Activated T-helper 1 cell treated with anti-CD3 and anti-CD28 coated beads, Interleukin-12 subunit alpha, Interleukin-12 subunit beta, Interleukin-2, Interleukin-4 antibody, amounts not matched to agents 30 ng/mL and 10 ng/mL and 1 ng/mL, durations not matched to agents 14 hours and 24 hours and 36 hours (primary cell): ENCODE measurements at regions not wholly inside any gene's neighbourhood (a gene's known extent, or its start where the extent isn't known, plus 50 kb on each side); places are given as distances from the start of the nearest gene placed in this dataset.
"Not testable (repeated sequence)": the region's sequence is repeated elsewhere in the genome, so short reads cannot be mapped to it uniquely, and the experiment has no call there.

Experiments used
- DNase-seq: peaks from one replicate; pipeline ENCODE4 v3.0.0; 2021; ENCODE audit warnings: low spot score
- H3K27ac Mint-ChIP-seq: one replicate; pipeline ENCODE4 v1.8.0; 2021; ENCODE audit warnings: mild to moderate bottlenecking, mixed read lengths
- H3K27me3 Mint-ChIP-seq: one replicate; pipeline ENCODE4 v1.8.0; 2022; ENCODE audit warnings: mild to moderate bottlenecking, moderate library complexity, mixed read lengths; ENCODE audit not compliant: insufficient read depth
- H3K36me3 Mint-ChIP-seq: one replicate; pipeline ENCODE4 v1.8.0; 2021; ENCODE audit warnings: low read depth, mixed read lengths
- H3K4me1 Mint-ChIP-seq: one replicate; pipeline ENCODE4 v1.8.0; 2021; ENCODE audit warnings: low read depth, mixed read lengths
- H3K4me3 Mint-ChIP-seq: one replicate; pipeline ENCODE4 v1.8.0; 2021; ENCODE audit warnings: mild to moderate bottlenecking, moderate library complexity, mixed read lengths
- H3K9me3 Mint-ChIP-seq: one replicate; pipeline ENCODE4 v1.8.0; 2021; ENCODE audit warnings: mixed read lengths
- intact Hi-C: fragments of 100-400 bp; cut with micrococcal nuclease; formaldehyde crosslinking; loops from one replicate; pipeline ENCODE4 v1.15.1; 2024

GRCh38 chr14:83711046-83711445 is 1818.9 kb upstream of the FLRT2 start:
- intact Hi-C loops, result no loop called here
- H3K27ac Mint-ChIP-seq, result no peak overlapping the region
- DNase-seq, result no peak
- H3K4me1 Mint-ChIP-seq, result no peaks in the 10 kb centered on the region
- no peak overlapping the region for H3K4me3 Mint-ChIP-seq
- no peaks in the 10 kb centered on the region for H3K27me3 Mint-ChIP-seq
- peaks cover 17% of the 10 kb centered on the region for H3K9me3 Mint-ChIP-seq
- no peaks in the 10 kb centered on the region for H3K36me3 Mint-ChIP-seq

- no peaks in the 10 kb centered on the region for H3K36me3 Mint-ChIP-seq
- H3K27me3 Mint-ChIP-seq, result no peaks in the 10 kb centered on the region
- no peaks in the 10 kb centered on the region for H3K4me1 Mint-ChIP-seq
- intact Hi-C loops, result no loop called here
- peaks cover 17% of the 10 kb centered on the region for H3K9me3 Mint-ChIP-seq
- no peak overlapping the region for H3K4me3 Mint-ChIP-seq
- H3K27ac Mint-ChIP-seq, result no peak overlapping the region
- DNase-seq, result no peak
These were observed 1817.4 kb upstream of the FLRT2 start for GRCh38 chr14:83712418-83713129.

GRCh38 chr14:83713732-83714131 is 1816.2 kb upstream of the FLRT2 start:
- no peak for DNase-seq
- no peak overlapping the region for H3K4me3 Mint-ChIP-seq
- H3K27me3 Mint-ChIP-seq, result no peaks in the 10 kb centered on the region
- H3K4me1 Mint-ChIP-seq, result no peaks in the 10 kb centered on the region
- peaks cover 18% of the 10 kb centered on the region for H3K9me3 Mint-ChIP-seq
- H3K36me3 Mint-ChIP-seq, result no peaks in the 10 kb centered on the region
- intact Hi-C loops, result no loop called here
- H3K27ac Mint-ChIP-seq, result no peak overlapping the region

- no peak overlapping the region for H3K27ac Mint-ChIP-seq
- no peaks in the 10 kb centered on the region for H3K4me1 Mint-ChIP-seq
- peaks cover 15% of the 10 kb centered on the region for H3K9me3 Mint-ChIP-seq
- no peaks in the 10 kb centered on the region for H3K27me3 Mint-ChIP-seq
- no peak overlapping the region for H3K4me3 Mint-ChIP-seq
- H3K36me3 Mint-ChIP-seq, result no peaks in the 10 kb centered on the region
- DNase-seq, result no peak
- intact Hi-C loops, result no loop called here
These were observed 1815.8 kb upstream of the FLRT2 start for GRCh38 chr14:83714151-83714550.

GRCh38 chr14:83719435-83719834 is 1810.5 kb upstream of the FLRT2 start:
- H3K36me3 Mint-ChIP-seq, DNase-seq, intact Hi-C loops, H3K9me3 Mint-ChIP-seq, H3K4me1 Mint-ChIP-seq, H3K27me3 Mint-ChIP-seq, H3K27ac Mint-ChIP-seq, H3K4me3 Mint-ChIP-seq: not testable (repeated sequence)

- Mint-ChIP-seq H3K4me3 (no peak overlapping the region), H3K9me3 (peaks cover 38% of the 10 kb centered on the region), H3K27me3 (no peaks in the 10 kb centered on the region), H3K4me1 (no peaks in the 10 kb centered on the region), H3K27ac (no peak overlapping the region), H3K36me3 (no peaks in the 10 kb centered on the region)
- no peak for DNase-seq
- intact Hi-C loops, result no loop called here
These were observed 1796.3 kb upstream of the FLRT2 start for GRCh38 chr14:83733670-83734069.

- DNase-seq, result no peak
- Mint-ChIP-seq H3K9me3 (peaks cover 38% of the 10 kb centered on the region), H3K27ac (no peak overlapping the region), H3K27me3 (no peaks in the 10 kb centered on the region), H3K4me1 (no peaks in the 10 kb centered on the region), H3K36me3 (no peaks in the 10 kb centered on the region), H3K4me3 (no peak overlapping the region)
- intact Hi-C loops, result no loop called here
These were observed 1795.5 kb upstream of the FLRT2 start for GRCh38 chr14:83734431-83734830.

GRCh38 chr14:83741269-83741668 is 1788.7 kb upstream of the FLRT2 start:
- Mint-ChIP-seq H3K36me3 (no peaks in the 10 kb centered on the region), H3K9me3 (peaks cover 23% of the 10 kb centered on the region), H3K27me3 (no peaks in the 10 kb centered on the region), H3K27ac (no peak overlapping the region), H3K4me3 (no peak overlapping the region), H3K4me1 (no peaks in the 10 kb centered on the region)
- intact Hi-C loops, result no loop called here
- no peak for DNase-seq

GRCh38 chr14:83744224-83744623 is 1785.7 kb upstream of the FLRT2 start:
- intact Hi-C loops, result no loop called here
- Mint-ChIP-seq H3K4me1 (no peaks in the 10 kb centered on the region), H3K27ac (no peak overlapping the region), H3K9me3 (peaks cover 24% of the 10 kb centered on the region), H3K4me3 (no peak overlapping the region), H3K27me3 (no peaks in the 10 kb centered on the region), H3K36me3 (no peaks in the 10 kb centered on the region)
- DNase-seq, result no peak

- no peaks in the 10 kb centered on the region for H3K27me3 Mint-ChIP-seq
- H3K36me3 Mint-ChIP-seq, result no peaks in the 10 kb centered on the region
- peaks cover 24% of the 10 kb centered on the region for H3K9me3 Mint-ChIP-seq
- no peak for DNase-seq
- H3K4me1 Mint-ChIP-seq, result no peaks in the 10 kb centered on the region
- no peak overlapping the region for H3K27ac Mint-ChIP-seq
- intact Hi-C loops, result no loop called here
- no peak overlapping the region for H3K4me3 Mint-ChIP-seq
These were observed 1785.1 kb upstream of the FLRT2 start for GRCh38 chr14:83744891-83745290.

GRCh38 chr14:83746336-83746735 is 1783.6 kb upstream of the FLRT2 start:
- H3K9me3 Mint-ChIP-seq, result peaks cover 23% of the 10 kb centered on the region
- H3K36me3 Mint-ChIP-seq, result no peaks in the 10 kb centered on the region
- no peak overlapping the region for H3K4me3 Mint-ChIP-seq
- H3K27ac Mint-ChIP-seq, result no peak overlapping the region
- no peak for DNase-seq
- no peaks in the 10 kb centered on the region for H3K4me1 Mint-ChIP-seq
- intact Hi-C loops, result no loop called here
- no peaks in the 10 kb centered on the region for H3K27me3 Mint-ChIP-seq

GRCh38 chr14:83757916-83758315 is 1772.0 kb upstream of the FLRT2 start:
- Mint-ChIP-seq H3K27ac (no peak overlapping the region), H3K4me3 (no peak overlapping the region), H3K36me3 (no peaks in the 10 kb centered on the region), H3K9me3 (peaks cover 6% of the 10 kb centered on the region), H3K27me3 (no peaks in the 10 kb centered on the region), H3K4me1 (no peaks in the 10 kb centered on the region)
- intact Hi-C loops, result no loop called here
- no peak for DNase-seq

GRCh38 chr14:83764656-83765599 is 1765.0 kb upstream of the FLRT2 start:
- Mint-ChIP-seq H3K36me3 (no peaks in the 10 kb centered on the region), H3K9me3 (peaks cover 10% of the 10 kb centered on the region), H3K4me1 (no peaks in the 10 kb centered on the region), H3K27ac (no peak overlapping the region), H3K27me3 (no peaks in the 10 kb centered on the region), H3K4me3 (no peak overlapping the region)
- intact Hi-C loops, result no loop called here
- DNase-seq, result no peak
